ENCODE measurements at regions not wholly inside any gene's neighbourhood (a gene's known extent, or its start where the extent isn't known, plus 50 kb on each side); places are given as distances from the start of the nearest gene placed in this dataset.
"Not testable (repeated sequence)": the region's sequence is repeated elsewhere in the genome, so short reads cannot be mapped to it uniquely, and the experiment has no call there.

GRCh38 chr20:39716796-39717341, 754.7 kb downstream of the DHX35 start:
- Histone ChIP-seq H3K27me3 (no peaks in the 10 kb centered on the region), H3K36me3 (no peaks in the 10 kb centered on the region), H3K4me3 (ENCODE audit: low read depth in 1 of 2, low read length in 1 of 2) (no peak overlapping the region), H3K27ac (no peak overlapping the region), H3K4me1 (ENCODE audit: control insufficient read depth in 1 of 2, insufficient read depth in 1 of 2, low read depth in 1 of 2, low read length in 1 of 2) (no peaks in the 10 kb centered on the region), H3K9me3 (no peaks in the 10 kb centered on the region)
- no peak for TF ChIP-seq CTCF (IDR thresholded peaks at IDR 0.05)

GRCh38 chr20:39713076-39713840, 751.1 kb downstream of the DHX35 start:
- no peak for TF ChIP-seq CTCF (IDR thresholded peaks at IDR 0.05)
- H3K27me3 ChIP-seq = no peaks in the 10 kb centered on the region
- no peak overlapping the region for H3K27ac ChIP-seq
- H3K9me3 ChIP-seq = no peaks in the 10 kb centered on the region
- no peaks in the 10 kb centered on the region for H3K36me3 ChIP-seq
- H3K4me3 ChIP-seq (ENCODE audit: low read depth in 1 of 2, low read length in 1 of 2) = no peak overlapping the region
- no peaks in the 10 kb centered on the region for H3K4me1 ChIP-seq (ENCODE audit: control insufficient read depth in 1 of 2, insufficient read depth in 1 of 2, low read depth in 1 of 2, low read length in 1 of 2)

- Histone ChIP-seq H3K9me3 (no peaks in the 10 kb centered on the region), H3K27me3 (no peaks in the 10 kb centered on the region), H3K4me1 (ENCODE audit: control insufficient read depth in 1 of 2, insufficient read depth in 1 of 2, low read depth in 1 of 2, low read length in 1 of 2) (no peaks in the 10 kb centered on the region), H3K36me3 (no peaks in the 10 kb centered on the region), H3K4me3 (ENCODE audit: low read depth in 1 of 2, low read length in 1 of 2) (no peak overlapping the region), H3K27ac (no peak overlapping the region)
- no peak for TF ChIP-seq CTCF (IDR thresholded peaks at IDR 0.05)
These were observed 744.1 kb downstream of the DHX35 start for GRCh38 chr20:39706184-39706663.

- Histone ChIP-seq H3K4me3 (ENCODE audit: low read depth in 1 of 2, low read length in 1 of 2) (no peak overlapping the region), H3K9me3 (no peaks in the 10 kb centered on the region), H3K36me3 (no peaks in the 10 kb centered on the region), H3K27ac (no peak overlapping the region), H3K4me1 (ENCODE audit: control insufficient read depth in 1 of 2, insufficient read depth in 1 of 2, low read depth in 1 of 2, low read length in 1 of 2) (no peaks in the 10 kb centered on the region), H3K27me3 (no peaks in the 10 kb centered on the region)
- no peak for TF ChIP-seq CTCF (IDR thresholded peaks at IDR 0.05)
These were observed 742.9 kb downstream of the DHX35 start for GRCh38 chr20:39705032-39705431.

- H3K4me3 ChIP-seq (ENCODE audit: low read depth in 1 of 2, low read length in 1 of 2); H3K4me1 ChIP-seq (ENCODE audit: control insufficient read depth in 1 of 2, insufficient read depth in 1 of 2, low read depth in 1 of 2, low read length in 1 of 2); H3K36me3 ChIP-seq; H3K27me3 ChIP-seq; H3K9me3 ChIP-seq; H3K27ac ChIP-seq: not testable (repeated sequence)
These were observed 741.2 kb downstream of the DHX35 start for GRCh38 chr20:39703357-39703756.

GRCh38 chr20:39702701-39703349, 740.7 kb downstream of the DHX35 start:
- no peaks in the 10 kb centered on the region for H3K4me1 ChIP-seq (ENCODE audit: control insufficient read depth in 1 of 2, insufficient read depth in 1 of 2, low read depth in 1 of 2, low read length in 1 of 2)

More at GRCh38 chr20:39702701-39703349, 740.7 kb downstream of the DHX35 start:
- Histone ChIP-seq H3K4me3 (ENCODE audit: low read depth in 1 of 2, low read length in 1 of 2) (no peak overlapping the region), H3K9me3 (no peaks in the 10 kb centered on the region), H3K36me3 (no peaks in the 10 kb centered on the region), H3K27ac (no peak overlapping the region), H3K27me3 (no peaks in the 10 kb centered on the region)
- TF ChIP-seq CTCF (IDR thresholded peaks at IDR 0.05) = no peak

Measured in neutrophil (primary cell).